ENCODE measurements at regions not wholly inside any gene's neighbourhood (a gene's known extent, or its start where the extent isn't known, plus 50 kb on each side); places are given as distances from the start of the nearest gene placed in this dataset.

- TF ChIP-seq ZNF626 (tag by site-specific recombination; IDR thresholded peaks at IDR 0.05) (no peak), PRDM1 (tag by site-specific recombination; IDR thresholded peaks at IDR 0.05) (peak; percentile 73; the same call in 1 of the 2 replicates), ZNF777 (tag by site-specific recombination; IDR thresholded peaks at IDR 0.05; ENCODE audit: borderline replicate concordance) (no peak), MYNN (tag by site-specific recombination; IDR thresholded peaks at IDR 0.05; ENCODE audit: borderline replicate concordance) (no peak), GLI2 (tag by site-specific recombination; IDR thresholded peaks at IDR 0.05; ENCODE audit: borderline replicate concordance, low read depth) (no peak), ZNF23 (tag by site-specific recombination; IDR thresholded peaks at IDR 0.05; ENCODE audit: borderline replicate concordance) (no peak), ZNF174 (tag by site-specific recombination; IDR thresholded peaks at IDR 0.05) (no peak), ZXDB (tag by site-specific recombination; IDR thresholded peaks at IDR 0.05) (0 out of 2 replicates have a peak, but pooled peaks have one; percentile 17), YY2 (tag by site-specific recombination; IDR thresholded peaks at IDR 0.05) (no peak), SP7 (tag by site-specific recombination; IDR thresholded peaks at IDR 0.05) (peak; percentile 99), ZSCAN16 (tag by site-specific recombination; IDR thresholded peaks at IDR 0.05) (no peak), ZBTB49 (tag by site-specific recombination; IDR thresholded peaks at IDR 0.05; ENCODE audit: low read depth) (no peak), ZNF175 (tag by site-specific recombination; IDR thresholded peaks at IDR 0.05) (no peak), RBAK (tag by site-specific recombination; IDR thresholded peaks at IDR 0.05) (no peak), ZNF670 (tag by site-specific recombination; IDR thresholded peaks at IDR 0.05; ENCODE audit: low read depth) (no peak), ZNF521 (tag by site-specific recombination; IDR thresholded peaks at IDR 0.05) (no peak), HOXD13 (CRISPR knock-in tag; IDR thresholded peaks at IDR 0.05; ENCODE audit: borderline replicate concordance) (no peak), ZNF791 (tag by site-specific recombination; IDR thresholded peaks at IDR 0.05) (no peak), TRIM28 (IDR thresholded peaks at IDR 0.05; ENCODE audit: borderline replicate concordance, low read length) (no peak), FEZF1 (tag by site-specific recombination; IDR thresholded peaks at IDR 0.05) (peak; percentile 97), ZNF843 (tag by site-specific recombination; IDR thresholded peaks at IDR 0.05) (peak; percentile 59; the same call in 1 of the 2 replicates), ZNF48 (tag by site-specific recombination; IDR thresholded peaks at IDR 0.05) (no peak), ZNF157 (tag by site-specific recombination; IDR thresholded peaks at IDR 0.05) (no peak), ZNF18 (tag by site-specific recombination; IDR thresholded peaks at IDR 0.05) (no peak; the same call in 1 of the 2 replicates), OSR2 (tag by site-specific recombination; IDR thresholded peaks at IDR 0.05) (peak; percentile 85), ZNF423 (tag by site-specific recombination; IDR thresholded peaks at IDR 0.05) (no peak), ZNF214 (tag by site-specific recombination; IDR thresholded peaks at IDR 0.05; ENCODE audit: borderline replicate concordance) (no peak), KLF10 (tag by site-specific recombination; IDR thresholded peaks at IDR 0.05) (no peak), SALL2 (tag by site-specific recombination; IDR thresholded peaks at IDR 0.05; ENCODE audit: borderline replicate concordance) (no peak), ZNF571 (tag by site-specific recombination; IDR thresholded peaks at IDR 0.05) (no peak), ZNF324 (tag by site-specific recombination; IDR thresholded peaks at IDR 0.05) (no peak), ZNF555 (tag by site-specific recombination; conservative IDR thresholded peaks at IDR 0.05) (no peak), ZBTB17 (tag by site-specific recombination; IDR thresholded peaks at IDR 0.05) (no peak), ZNF473 (tag by site-specific recombination; IDR thresholded peaks at IDR 0.05) (no peak)
- TF ChIP-seq, protein P1, sequence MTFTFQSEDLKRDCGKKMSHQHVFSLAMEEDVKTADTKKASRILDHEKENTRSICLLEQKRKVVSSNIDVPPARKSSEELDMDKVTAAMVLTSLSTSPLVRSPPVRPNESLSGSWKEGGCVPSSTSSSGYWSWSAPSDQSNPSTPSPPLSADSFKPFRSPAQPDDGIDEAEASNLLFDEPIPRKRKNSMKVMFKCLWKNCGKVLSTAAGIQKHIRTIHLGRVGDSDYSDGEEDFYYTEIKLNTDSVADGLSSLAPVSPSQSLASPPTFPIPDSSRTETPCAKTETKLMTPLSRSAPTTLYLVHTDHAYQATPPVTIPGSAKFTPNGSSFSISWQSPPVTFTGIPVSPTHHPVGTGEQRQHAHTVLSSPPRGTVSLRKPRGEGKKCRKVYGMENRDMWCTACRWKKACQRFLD (tag by site-specific recombination; IDR thresholded peaks at IDR 0.05) = no peak
- TF ChIP-seq, protein P2, sequence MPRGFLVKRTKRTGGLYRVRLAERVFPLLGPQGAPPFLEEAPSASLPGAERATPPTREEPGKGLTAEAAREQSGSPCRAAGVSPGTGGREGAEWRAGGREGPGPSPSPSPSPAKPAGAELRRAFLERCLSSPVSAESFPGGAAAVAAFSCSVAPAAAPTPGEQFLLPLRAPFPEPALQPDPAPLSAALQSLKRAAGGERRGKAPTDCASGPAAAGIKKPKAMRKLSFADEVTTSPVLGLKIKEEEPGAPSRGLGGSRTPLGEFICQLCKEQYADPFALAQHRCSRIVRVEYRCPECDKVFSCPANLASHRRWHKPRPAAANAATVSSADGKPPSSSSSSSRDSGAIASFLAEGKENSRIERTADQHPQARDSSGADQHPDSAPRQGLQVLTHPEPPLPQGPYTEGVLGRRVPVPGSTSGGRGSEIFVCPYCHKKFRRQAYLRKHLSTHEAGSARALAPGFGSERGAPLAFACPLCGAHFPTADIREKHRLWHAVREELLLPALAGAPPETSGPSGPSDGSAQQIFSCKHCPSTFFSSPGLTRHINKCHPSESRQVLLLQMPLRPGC (tag by site-specific recombination; IDR thresholded peaks at IDR 0.05) = 0 out of 2 replicates have a peak, but pooled peaks have one; percentile 22
Observed at GRCh38 chr6:14824484-14825275, 421.2 kb upstream of the JARID2 start (continued).
